Gastroesophageal sphincter (tissue), 4 donors: ENCODE measurements at regions not wholly inside any gene's neighbourhood (a gene's known extent, or its start where the extent isn't known, plus 50 kb on each side); places are given as distances from the start of the nearest gene placed in this dataset.

Experiments used
- ATAC-seq: fragments of 150-250 bp; one replicate; pipeline ENCODE4 v1.9.1; 2016; ENCODE audit warnings: mild to moderate bottlenecking, moderate library complexity
- H3K27ac ChIP-seq, 4 donors: fragments of 200-600 bp; sonication (generic) in 3 of 4; 1 replicate in 3 of 4; 2 replicates in 1 of 4; pipeline ENCODE4 v1.5.1; 2016 to 2019
- H3K27me3 ChIP-seq: fragments of 200-600 bp; sonication (generic); one replicate; pipeline ENCODE4 v1.5.1; 2019
- H3K36me3 ChIP-seq, 2 donors: fragments of 200-600 bp; sonication (generic); one replicate each; pipeline ENCODE4 v1.5.1; 2019; ENCODE audit warnings: control low read depth in 1 of 2
- H3K4me1 ChIP-seq, 3 donors: fragments of 200-600 bp; sonication (generic); 1 replicate in 2 of 3; 2 replicates in 1 of 3; pipeline ENCODE4 v1.5.1; 2016 to 2019; ENCODE audit warnings: control low read depth in 2 of 3
- H3K4me3 ChIP-seq, 2 donors: fragments of 200-600 bp; sonication (generic); one replicate each; pipeline ENCODE4 v1.5.1; 2019; ENCODE audit warnings: mild to moderate bottlenecking in 1 of 2, moderate library complexity in 1 of 2
- H3K9me3 ChIP-seq, 3 donors: fragments of 200-600 bp; sonication (generic); one replicate each; pipeline ENCODE4 v1.5.1; 2017 to 2019; ENCODE audit warnings: control low read depth in 2 of 3
- CTCF ChIP-seq, 4 experiments: fragments of 200-600 bp in 2 of 4; fragments of 450-650 bp in 2 of 4; sonication (generic) in 1 of 4; IDR thresholded peaks; one replicate each; pipeline ENCODE4 v1.5.1; 2017 to 2019; ENCODE audit warnings: antibody characterized with exemption in 4 of 4, mild to moderate bottlenecking in 2 of 4, moderate library complexity in 2 of 4
- EP300 ChIP-seq: sonication (generic); formaldehyde crosslinking; IDR thresholded peaks from one replicate; pipeline ENCODE4 v1.6.1; 2017; ENCODE audit warnings: antibody characterized with exemption, mild to moderate bottlenecking
- POLR2A ChIP-seq, 2 donors: fragments of 450-650 bp; IDR thresholded peaks; one replicate each; pipeline ENCODE4 v1.6.1; 2017; ENCODE audit warnings: antibody characterized with exemption in 2 of 2, mild to moderate bottlenecking in 2 of 2, moderate library complexity in 1 of 2
- POLR2AphosphoS5 ChIP-seq: sonication (generic); formaldehyde crosslinking; IDR thresholded peaks from one replicate; pipeline ENCODE4 v1.6.1; 2017; ENCODE audit warnings: antibody characterized with exemption
- WGBS, 2 donors: methylation state at CpG; one replicate each; pipeline ENCODE4 v1.1.5; 2018; ENCODE audit warnings: low coverage in 1 of 2; 5-methylcytosine and 5-hydroxymethylcytosine counted together

- ATAC-seq = no peak
- TF ChIP-seq POLR2A (IDR thresholded peaks at IDR 0.05) = no peak
- no peak for TF ChIP-seq CTCF (IDR thresholded peaks at IDR 0.05)
- no peak for TF ChIP-seq EP300
- no peak for TF ChIP-seq POLR2AphosphoS5
- Histone ChIP-seq H3K4me3 (no peak overlapping the region), H3K4me1 (peaks cover 0 to 14% (median 0%) of the 10 kb centered on the region in 3 donors), H3K9me3 (no peaks in the 10 kb centered on the region), H3K27ac (no peak overlapping the region), H3K36me3 (no peaks in the 10 kb centered on the region), H3K27me3 (no peaks in the 10 kb centered on the region)
- 88 to 100% methylated on average over 5 to 15 of the region's 15 CpGs for WGBS, 2 donors
These were observed 79.2 kb upstream of the CLMN start for GRCh38 chr14:95398630-95399547.

- ATAC-seq = no peak
- no peaks in the 10 kb centered on the region for H3K27me3 ChIP-seq
- no peak overlapping the region for H3K27ac ChIP-seq
- no peak overlapping the region for H3K4me3 ChIP-seq
- H3K36me3 ChIP-seq = no peaks in the 10 kb centered on the region
- 85 to 93% methylated on average over 2 to 5 of the region's 6 CpGs for WGBS, 2 donors
- peaks cover 0 to 6% (median 0%) of the 10 kb centered on the region in 3 donors for H3K4me1 ChIP-seq
- no peaks in the 10 kb centered on the region for H3K9me3 ChIP-seq
- no peak for TF ChIP-seq CTCF (IDR thresholded peaks at IDR 0.05)
- no peak for TF ChIP-seq POLR2A (IDR thresholded peaks at IDR 0.05)
- TF ChIP-seq EP300 = no peak
- TF ChIP-seq POLR2AphosphoS5 = no peak
These were observed 77.6 kb upstream of the CLMN start for GRCh38 chr14:95397325-95397724.

DNA sequence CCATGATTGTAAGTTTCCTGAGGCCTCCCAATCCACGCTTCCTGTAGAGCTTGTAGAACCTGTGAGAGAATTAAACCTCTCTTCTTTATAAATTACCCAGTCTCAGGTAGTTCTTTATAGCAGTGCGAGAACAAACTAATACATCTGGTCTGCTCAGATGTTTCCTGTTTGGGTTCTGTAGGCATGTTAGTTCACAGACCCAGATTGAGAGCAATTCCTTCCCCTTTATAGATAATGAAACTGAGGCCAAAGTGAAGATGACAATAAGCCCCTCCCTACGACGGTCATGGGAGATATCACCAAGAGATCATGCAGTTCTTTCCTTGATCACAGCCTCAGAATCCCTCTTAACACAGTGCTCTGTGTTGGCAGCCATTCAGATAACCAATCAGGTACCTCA is 76.5 kb upstream of the CLMN start:
- no peaks in the 10 kb centered on the region for H3K36me3 ChIP-seq
- no peaks in the 10 kb centered on the region for H3K27me3 ChIP-seq
- H3K27ac ChIP-seq = no peak overlapping the region
- H3K4me1 ChIP-seq = no peaks in the 10 kb centered on the region
- no peaks in the 10 kb centered on the region for H3K9me3 ChIP-seq
- ATAC-seq = no peak
- no peak overlapping the region for H3K4me3 ChIP-seq
- 68 to 72% methylated on average over 3 to 4 of the region's 4 CpGs for WGBS, 2 donors
- no peak for TF ChIP-seq CTCF (IDR thresholded peaks at IDR 0.05)
- TF ChIP-seq POLR2A (IDR thresholded peaks at IDR 0.05) = no peak
- no peak for TF ChIP-seq POLR2AphosphoS5
- no peak for TF ChIP-seq EP300

- ATAC-seq = peak; percentile 39
- H3K4me1 ChIP-seq = no peaks in the 10 kb centered on the region
- TF ChIP-seq CTCF (IDR thresholded peaks at IDR 0.05) (no peak), EP300 (no peak), POLR2AphosphoS5 (no peak), POLR2A (IDR thresholded peaks at IDR 0.05) (no peak)
- no peaks in the 10 kb centered on the region for H3K27me3 ChIP-seq
- no peak overlapping the region for H3K27ac ChIP-seq
- no peak overlapping the region for H3K4me3 ChIP-seq
- peaks cover 0 to 5% (median 0%) of the 10 kb centered on the region in 3 donors for H3K9me3 ChIP-seq
- H3K36me3 ChIP-seq = no peaks in the 10 kb centered on the region
- WGBS, 2 donors = 50 to 60% methylated on average over 5 to 6 of the region's 6 CpGs
These were observed 75.5 kb upstream of the CLMN start for GRCh38 chr14:95395098-95395737.
